ENCODE measurements at regions not wholly inside any gene's neighbourhood (a gene's known extent, or its start where the extent isn't known, plus 50 kb on each side); places are given as distances from the start of the nearest gene placed in this dataset.

- no peak for DNase-seq (ENCODE audit: low spot score in 2 of 2)
- H3K27me3 ChIP-seq (ENCODE audit: low read depth) = no peaks in the 10 kb centered on the region
- no peaks in the 10 kb centered on the region for H3K4me1 ChIP-seq
- no peak overlapping the region for H3K4me3 ChIP-seq
- H3K9me3 ChIP-seq = no peaks in the 10 kb centered on the region
- H3K36me3 ChIP-seq (replicated peaks) = no peaks in the 10 kb centered on the region
- in situ Hi-C loops (cut with MboI; ENCODE audit: low sequenced_read_pairs) = no loop called here
These were observed 120.0 kb upstream of the BDNF start for GRCh38 chr11:27820249-27820648.

- Histone ChIP-seq H3K4me3 (no peak overlapping the region), H3K36me3 (replicated peaks) (no peaks in the 10 kb centered on the region), H3K27me3 (ENCODE audit: low read depth) (no peaks in the 10 kb centered on the region), H3K9me3 (no peaks in the 10 kb centered on the region), H3K4me1 (no peaks in the 10 kb centered on the region)
- in situ Hi-C loops (cut with MboI; ENCODE audit: low sequenced_read_pairs) = no loop called here
- DNase-seq (ENCODE audit: low spot score in 2 of 2) = no peak
These were observed 115.9 kb upstream of the BDNF start for GRCh38 chr11:27816197-27816596.

- H3K36me3 ChIP-seq (replicated peaks) = no peaks in the 10 kb centered on the region
- in situ Hi-C loops (cut with MboI; ENCODE audit: low sequenced_read_pairs) = no loop called here
- H3K9me3 ChIP-seq = no peaks in the 10 kb centered on the region
- no peak for DNase-seq (ENCODE audit: low spot score in 2 of 2)
- no peaks in the 10 kb centered on the region for H3K4me1 ChIP-seq
- H3K4me3 ChIP-seq = no peak overlapping the region
- H3K27me3 ChIP-seq (ENCODE audit: low read depth) = no peaks in the 10 kb centered on the region
These were observed 112.1 kb upstream of the BDNF start for GRCh38 chr11:27812341-27812740.

GRCh38 chr11:27807596-27807995 is 107.3 kb upstream of the BDNF start:
- Histone ChIP-seq H3K27me3 (ENCODE audit: low read depth) (no peaks in the 10 kb centered on the region), H3K4me3 (no peak overlapping the region), H3K36me3 (replicated peaks) (no peaks in the 10 kb centered on the region), H3K4me1 (no peaks in the 10 kb centered on the region), H3K9me3 (no peaks in the 10 kb centered on the region)
- DNase-seq (ENCODE audit: low spot score in 2 of 2) = no peak
- in situ Hi-C loops (cut with MboI; ENCODE audit: low sequenced_read_pairs) = no loop called here

- 0 out of 2 replicates have a peak, but pooled peaks cover 2% of the 10 kb centered on the region for H3K27me3 ChIP-seq (ENCODE audit: low read depth)
- no peaks in the 10 kb centered on the region for H3K4me1 ChIP-seq
- DNase-seq (ENCODE audit: low spot score in 2 of 2) = no peak
- no peak overlapping the region for H3K4me3 ChIP-seq
- H3K36me3 ChIP-seq (replicated peaks) = no peaks in the 10 kb centered on the region
- in situ Hi-C loops (cut with MboI; ENCODE audit: low sequenced_read_pairs) = no loop called here
- H3K9me3 ChIP-seq = no peaks in the 10 kb centered on the region
These were observed 105.9 kb upstream of the BDNF start for GRCh38 chr11:27806122-27806521.

GRCh38 chr11:27795955-27796861 is 96.0 kb upstream of the BDNF start:
- DNase-seq (ENCODE audit: low spot score in 2 of 2) = peak; percentile 26 to 54
- Histone ChIP-seq H3K4me1 (no peaks in the 10 kb centered on the region), H3K9me3 (no peaks in the 10 kb centered on the region), H3K4me3 (no peak overlapping the region), H3K36me3 (replicated peaks) (no peaks in the 10 kb centered on the region), H3K27me3 (ENCODE audit: low read depth) (no peaks in the 10 kb centered on the region)
- in situ Hi-C loops (cut with MboI; ENCODE audit: low sequenced_read_pairs) = no loop called here

- no peaks in the 10 kb centered on the region for H3K4me1 ChIP-seq
- no peaks in the 10 kb centered on the region for H3K9me3 ChIP-seq
- in situ Hi-C loops (cut with MboI; ENCODE audit: low sequenced_read_pairs) = no loop called here
- no peak for DNase-seq (ENCODE audit: low spot score in 2 of 2)
- H3K36me3 ChIP-seq (replicated peaks) = no peaks in the 10 kb centered on the region
- H3K27me3 ChIP-seq (ENCODE audit: low read depth) = no peaks in the 10 kb centered on the region
- H3K4me3 ChIP-seq = no peak overlapping the region
These were observed 86.6 kb upstream of the BDNF start for GRCh38 chr11:27786864-27787263.

- Histone ChIP-seq H3K4me3 (no peak overlapping the region), H3K27me3 (ENCODE audit: low read depth) (no peaks in the 10 kb centered on the region), H3K9me3 (no peaks in the 10 kb centered on the region), H3K36me3 (replicated peaks) (no peaks in the 10 kb centered on the region), H3K4me1 (no peaks in the 10 kb centered on the region)
- no peak for DNase-seq (ENCODE audit: low spot score in 2 of 2)
- in situ Hi-C loops (cut with MboI; ENCODE audit: low sequenced_read_pairs) = no loop called here
These were observed 86.1 kb upstream of the BDNF start for GRCh38 chr11:27786331-27786730.

GRCh38 chr11:27783701-27784355 is 83.6 kb upstream of the BDNF start:
- in situ Hi-C loops (cut with MboI; ENCODE audit: low sequenced_read_pairs) = no loop called here
- no peaks in the 10 kb centered on the region for H3K27me3 ChIP-seq (ENCODE audit: low read depth)
- DNase-seq (ENCODE audit: low spot score in 2 of 2) = no peak
- no peaks in the 10 kb centered on the region for H3K9me3 ChIP-seq
- no peaks in the 10 kb centered on the region for H3K36me3 ChIP-seq (replicated peaks)
- no peaks in the 10 kb centered on the region for H3K4me1 ChIP-seq
- H3K4me3 ChIP-seq = no peak overlapping the region

- no peak for DNase-seq (ENCODE audit: low spot score in 2 of 2)
- Histone ChIP-seq H3K9me3 (no peaks in the 10 kb centered on the region), H3K27me3 (ENCODE audit: low read depth) (no peaks in the 10 kb centered on the region), H3K4me1 (no peaks in the 10 kb centered on the region), H3K36me3 (replicated peaks) (no peaks in the 10 kb centered on the region), H3K4me3 (no peak overlapping the region)
- in situ Hi-C loops (cut with MboI; ENCODE audit: low sequenced_read_pairs) = no loop called here
These were observed 76.8 kb upstream of the BDNF start for GRCh38 chr11:27777033-27777432.

- Histone ChIP-seq H3K36me3 (replicated peaks) (no peaks in the 10 kb centered on the region), H3K9me3 (no peaks in the 10 kb centered on the region), H3K4me1 (no peaks in the 10 kb centered on the region), H3K27me3 (ENCODE audit: low read depth) (no peaks in the 10 kb centered on the region), H3K4me3 (no peak overlapping the region)
- in situ Hi-C loops (cut with MboI; ENCODE audit: low sequenced_read_pairs) = no loop called here
- no peak for DNase-seq (ENCODE audit: low spot score in 2 of 2)
These were observed 73.6 kb upstream of the BDNF start for GRCh38 chr11:27773884-27774283.

- Histone ChIP-seq H3K4me1 (no peaks in the 10 kb centered on the region), H3K36me3 (replicated peaks) (no peaks in the 10 kb centered on the region), H3K4me3 (no peak overlapping the region), H3K9me3 (no peaks in the 10 kb centered on the region), H3K27me3 (ENCODE audit: low read depth) (no peaks in the 10 kb centered on the region)
- in situ Hi-C loops (cut with MboI; ENCODE audit: low sequenced_read_pairs) = no loop called here
- DNase-seq (ENCODE audit: low spot score in 2 of 2) = no peak
These were observed 71.3 kb upstream of the BDNF start for GRCh38 chr11:27771516-27771915.

GRCh38 chr11:27770576-27770975 is 70.3 kb upstream of the BDNF start:
- H3K27me3 ChIP-seq (ENCODE audit: low read depth) = no peaks in the 10 kb centered on the region
- H3K4me3 ChIP-seq = no peak overlapping the region
- in situ Hi-C loops (cut with MboI; ENCODE audit: low sequenced_read_pairs) = no loop called here
- H3K36me3 ChIP-seq (replicated peaks) = no peaks in the 10 kb centered on the region
- H3K4me1 ChIP-seq = no peaks in the 10 kb centered on the region
- no peaks in the 10 kb centered on the region for H3K9me3 ChIP-seq
- DNase-seq (ENCODE audit: low spot score in 2 of 2) = no peak

GRCh38 chr11:27763736-27764135 is 63.5 kb upstream of the BDNF start:
- in situ Hi-C loops (cut with MboI; ENCODE audit: low sequenced_read_pairs) = no loop called here
- H3K27me3 ChIP-seq (ENCODE audit: low read depth) = no peaks in the 10 kb centered on the region
- H3K36me3 ChIP-seq (replicated peaks) = no peaks in the 10 kb centered on the region
- no peak for DNase-seq (ENCODE audit: low spot score in 2 of 2)
- H3K9me3 ChIP-seq = no peaks in the 10 kb centered on the region
- no peaks in the 10 kb centered on the region for H3K4me1 ChIP-seq
- no peak overlapping the region for H3K4me3 ChIP-seq

All from HAP-1 (cell line).